Activated CD8-positive, alpha-beta memory T cell treated with anti-CD3 and anti-CD28 coated beads, Interleukin-2, amount 50 U/mL, for 1 hour (primary cell): ENCODE measurements at regions not wholly inside any gene's neighbourhood (a gene's known extent, or its start where the extent isn't known, plus 50 kb on each side); places are given as distances from the start of the nearest gene placed in this dataset.

ENCODE experiments used
- DNase-seq: peaks from one replicate; pipeline ENCODE4 v3.0.0-alpha.2; 2020; ENCODE audit errors: extremely low read depth

DNA sequence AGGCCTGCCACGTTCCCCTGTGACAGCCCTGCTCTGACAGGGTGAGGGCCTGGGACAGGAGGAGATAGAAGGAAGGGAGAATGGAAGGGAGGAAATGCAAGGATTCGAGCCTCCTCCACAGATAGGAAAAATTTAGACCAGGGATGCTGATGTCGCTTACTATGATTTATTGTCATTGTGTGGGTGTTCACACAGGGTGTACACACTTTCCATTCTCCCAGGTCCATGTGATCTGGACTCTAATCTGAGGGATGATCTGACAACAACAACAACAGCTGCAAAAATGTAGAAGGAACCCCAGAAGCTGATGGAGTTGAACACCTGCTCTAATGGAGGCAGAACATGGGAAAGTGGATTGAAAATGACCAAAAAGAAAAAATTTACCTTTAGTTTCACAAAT is 231.7 kb upstream of the TNP1 start:
- DNase-seq = no peak

DNA sequence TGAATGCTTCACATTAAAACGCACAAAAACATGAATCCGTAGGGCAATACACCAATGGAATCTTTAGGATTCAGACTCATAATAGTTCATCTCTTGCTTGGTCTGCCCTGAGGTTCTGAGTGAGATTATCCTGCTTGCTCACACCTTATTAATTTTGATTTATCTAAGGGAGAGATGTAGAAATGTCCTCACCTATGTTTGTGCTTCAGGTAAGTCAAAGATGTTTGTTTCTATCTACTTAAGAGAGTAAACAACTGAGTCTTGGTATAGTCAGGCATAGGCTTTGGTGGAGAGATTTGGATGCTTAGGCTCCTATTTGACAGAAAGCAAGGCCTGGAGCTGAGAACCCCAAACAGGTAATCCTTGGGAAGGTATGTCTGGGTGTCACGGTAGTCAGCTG is 231.0 kb upstream of the TNP1 start:
- DNase-seq = no peak

DNA sequence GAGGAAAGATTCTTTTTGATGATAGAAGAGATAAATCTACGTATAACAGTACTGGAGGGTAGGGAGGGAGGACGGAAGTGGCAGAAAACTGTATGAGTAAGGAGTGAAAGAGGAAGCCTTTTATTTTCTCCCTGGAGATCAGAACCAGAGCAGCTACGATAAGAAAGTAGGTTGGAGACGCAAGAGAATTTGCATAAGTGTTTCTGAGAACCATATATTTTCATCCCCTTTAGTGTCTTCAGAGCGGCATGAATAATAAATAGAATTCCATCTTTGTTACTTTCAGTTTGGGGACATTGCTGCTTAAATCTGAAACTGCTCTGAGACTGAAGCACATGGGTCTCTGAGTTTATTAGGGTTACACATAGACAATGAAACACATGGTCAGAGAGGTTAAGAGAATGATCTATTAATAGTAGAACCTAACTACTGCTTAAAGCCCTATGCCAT is 230.2 kb upstream of the TNP1 start:
- no peak for DNase-seq

DNA sequence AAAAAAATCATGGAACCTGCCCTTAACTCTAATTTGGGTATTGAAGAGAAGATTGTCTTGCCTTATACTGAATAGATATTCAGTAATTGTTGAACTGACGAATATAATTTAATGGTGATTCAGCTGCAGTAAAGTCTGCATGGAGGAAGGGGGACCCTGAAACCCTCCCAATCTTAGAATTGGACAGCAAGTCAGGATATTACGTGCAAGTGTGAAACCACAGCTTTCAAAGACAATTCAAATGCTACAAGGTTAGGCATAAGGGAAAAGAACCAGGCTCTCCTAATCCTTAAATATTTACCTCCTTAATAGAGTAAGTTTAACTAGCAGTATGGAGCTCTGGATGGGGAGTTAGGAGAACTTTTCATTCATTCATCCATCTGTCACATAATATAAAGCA is 226.9 kb upstream of the TNP1 start:
- DNase-seq = no peak

DNA sequence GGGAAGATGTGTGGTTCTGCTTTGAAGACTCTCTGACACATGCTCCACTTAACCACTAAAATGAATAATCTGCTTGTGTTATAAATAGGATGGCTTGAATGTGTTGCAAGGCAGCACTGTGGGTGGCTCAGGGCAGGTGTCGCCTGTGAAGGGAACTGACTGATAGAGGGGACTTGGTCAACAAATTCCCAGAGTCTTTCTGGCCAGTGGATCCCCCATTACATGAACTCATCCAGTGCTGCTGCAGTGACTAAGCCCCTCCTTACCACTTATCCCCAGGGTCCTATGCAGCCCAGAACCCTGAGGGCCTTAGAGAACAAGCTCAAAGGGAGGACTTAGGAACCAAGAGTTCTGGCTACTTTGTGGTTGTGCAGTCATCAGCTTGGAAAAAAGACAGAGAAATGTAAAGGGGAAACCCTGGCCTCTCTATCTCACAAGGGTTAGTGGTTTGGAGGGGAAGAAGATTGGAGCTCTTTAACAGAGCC is 226.2 kb upstream of the TNP1 start:
- no peak for DNase-seq

DNA sequence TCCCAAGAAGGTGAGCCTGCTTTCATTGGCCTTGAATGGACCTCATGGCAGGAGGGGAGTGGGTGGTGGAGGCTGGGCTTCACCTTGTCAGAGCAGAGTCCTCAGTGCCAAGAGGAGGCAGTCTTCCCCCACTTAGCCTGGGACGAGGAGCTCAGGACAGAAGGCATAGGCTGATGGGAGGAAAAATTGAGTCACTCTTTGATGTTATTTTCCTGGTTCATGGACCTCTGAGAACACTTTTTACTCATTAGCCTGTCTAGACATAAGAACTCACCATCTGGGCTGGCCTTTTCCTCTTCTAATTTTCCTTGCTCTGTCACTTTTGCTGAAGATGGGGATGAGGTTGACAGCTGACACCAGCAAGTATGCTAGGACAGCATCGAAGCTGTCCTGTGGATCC is 225.7 kb upstream of the TNP1 start:
- DNase-seq = no peak

DNA sequence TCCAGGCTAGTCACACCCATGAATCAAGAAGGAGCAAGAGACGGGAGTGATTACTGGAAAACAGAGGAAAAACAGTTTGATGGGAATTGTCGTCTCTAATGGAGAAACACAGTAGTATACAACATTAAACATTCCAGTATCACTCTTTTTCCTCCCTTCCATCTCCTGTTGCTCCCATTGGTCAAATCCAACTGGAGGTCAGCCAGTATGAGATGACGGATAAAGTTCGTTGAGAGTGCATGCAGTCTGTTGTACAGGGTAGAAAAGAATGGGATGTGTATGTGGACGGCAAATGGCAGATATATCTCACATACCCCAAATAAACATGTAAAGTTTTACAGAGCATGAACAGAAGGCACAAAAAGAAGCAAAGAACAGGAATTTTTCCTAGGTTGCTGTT is 221.9 kb upstream of the TNP1 start:
- DNase-seq = no peak

DNA sequence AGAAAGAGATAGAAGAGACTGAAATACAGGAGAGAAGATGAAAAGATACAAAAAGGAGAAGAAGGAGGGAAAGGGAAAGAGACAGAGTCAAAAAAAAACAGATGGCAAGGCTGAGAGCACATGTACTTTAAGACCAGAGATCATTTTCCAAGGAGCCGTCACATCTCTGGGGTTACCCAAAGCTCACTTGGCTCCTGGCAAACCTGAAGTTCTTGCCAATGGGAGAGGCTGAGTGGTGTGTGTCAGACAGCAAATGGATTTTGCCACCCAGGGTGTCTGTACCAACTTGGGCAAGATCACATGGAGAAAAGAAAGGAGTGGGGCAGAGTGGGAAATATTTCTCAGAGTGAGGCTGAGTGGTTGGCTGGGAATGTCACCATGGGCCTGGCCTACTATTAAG is 219.3 kb upstream of the TNP1 start:
- DNase-seq = no peak

DNA sequence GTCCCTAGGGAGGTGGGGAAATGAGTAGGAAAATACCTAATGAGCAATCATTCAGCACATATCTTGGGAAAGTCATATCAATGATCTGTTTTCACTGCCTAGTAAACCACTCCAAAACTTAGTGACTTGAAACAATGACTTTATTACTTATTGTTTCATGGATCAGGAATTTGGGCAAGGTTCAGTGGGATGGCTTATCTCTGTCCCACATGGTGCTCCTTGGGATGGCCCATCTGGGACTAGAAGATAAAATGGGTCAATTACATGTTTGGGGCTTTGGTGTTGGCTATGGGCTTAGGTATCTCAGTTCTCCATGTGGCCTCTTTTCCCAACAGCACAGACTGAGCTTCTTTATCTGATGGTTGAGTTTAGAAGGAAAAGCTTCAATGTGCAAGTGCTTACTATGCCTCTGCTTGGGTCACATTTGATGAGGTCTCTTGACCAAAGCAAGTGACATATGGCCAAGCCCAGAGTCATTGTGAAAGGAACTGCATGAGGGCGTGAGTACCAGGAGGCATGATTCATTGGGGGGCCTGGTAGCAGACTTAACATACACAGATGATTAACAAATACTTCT is 218.1 kb upstream of the TNP1 start:
- no peak for DNase-seq

DNA sequence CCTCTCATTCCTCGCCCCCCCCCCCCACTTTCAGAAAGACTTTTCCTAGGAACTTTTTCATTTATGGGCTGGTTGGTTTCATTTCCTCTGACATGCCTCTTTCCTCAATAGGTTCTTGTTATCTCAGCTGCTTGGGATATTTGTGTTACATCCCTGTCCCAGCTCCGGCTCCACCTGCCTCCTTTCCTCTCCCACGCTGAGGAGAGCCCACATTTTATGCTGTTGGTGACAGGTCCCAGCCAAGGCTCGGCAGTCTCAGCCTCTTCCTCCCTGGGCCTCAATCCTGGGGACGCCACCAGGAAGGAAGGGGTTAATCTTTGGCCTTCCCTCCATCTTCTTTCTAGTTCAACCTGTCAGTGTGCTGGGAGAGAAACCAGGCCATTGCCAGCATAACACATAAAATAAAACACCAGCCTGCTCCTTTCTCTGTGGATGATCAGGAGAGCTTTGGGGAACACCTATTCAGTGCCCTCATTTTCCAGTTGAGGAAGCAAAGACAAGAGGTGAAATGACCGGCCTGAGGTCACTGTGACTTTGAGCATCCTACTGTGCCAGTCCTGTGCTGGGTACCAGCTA is 216.9 kb upstream of the TNP1 start:
- no peak for DNase-seq

DNA sequence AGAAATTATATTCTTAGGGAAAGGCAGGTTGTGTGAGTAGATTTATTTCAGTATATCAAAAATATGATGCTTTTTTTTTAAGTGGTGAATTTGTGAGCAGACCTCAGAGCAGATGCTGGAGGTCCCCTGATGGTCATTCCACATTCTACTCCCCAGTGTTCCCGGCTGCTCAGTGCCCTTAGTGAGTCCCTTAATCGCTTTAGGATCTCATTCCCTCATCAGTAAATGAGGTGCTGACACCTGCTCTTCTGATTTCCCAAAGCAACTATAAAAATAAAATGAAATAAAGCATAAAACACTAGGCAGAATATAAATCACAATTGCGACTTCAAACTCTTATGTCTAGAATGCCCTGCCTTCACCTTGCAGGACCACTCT is 216.2 kb upstream of the TNP1 start:
- no peak for DNase-seq

DNA sequence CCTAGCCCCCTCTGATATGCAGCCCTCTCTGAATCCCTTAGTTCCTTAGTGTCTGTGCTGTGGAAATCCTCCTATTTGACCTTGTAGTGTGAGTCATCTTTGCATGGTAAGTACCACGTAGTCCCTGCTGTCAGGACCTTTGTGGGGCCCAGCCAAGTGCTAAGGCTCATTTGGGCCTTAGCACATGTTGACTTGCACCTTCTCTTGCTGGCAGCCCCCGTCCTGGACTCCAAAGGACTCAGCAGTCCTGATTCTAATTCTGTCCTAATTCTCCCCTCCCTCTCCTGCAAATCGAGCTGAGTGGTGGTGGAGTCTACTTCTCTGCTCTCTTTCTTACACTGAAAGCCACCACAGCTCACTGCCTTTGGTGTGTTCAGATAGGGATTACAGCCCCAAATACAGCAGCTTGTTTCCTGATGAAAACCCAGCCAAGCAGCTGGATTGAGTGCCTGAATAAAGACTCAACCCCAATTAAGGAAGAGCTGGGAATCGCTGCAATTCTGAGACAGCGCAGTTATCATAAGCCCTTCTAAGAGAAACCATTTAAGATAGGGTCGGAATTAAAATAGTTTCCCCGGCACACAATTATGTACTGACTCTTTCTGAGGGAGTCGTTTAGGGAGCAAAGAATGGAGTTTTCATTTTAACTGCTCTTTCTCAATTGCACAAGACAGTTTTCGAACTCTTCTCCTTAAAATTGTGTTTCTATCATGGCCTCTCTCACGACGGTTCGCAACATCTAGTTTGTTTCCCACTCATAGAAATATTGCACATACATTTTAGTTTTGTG is 215.6 kb upstream of the TNP1 start:
- DNase-seq = no peak

DNA sequence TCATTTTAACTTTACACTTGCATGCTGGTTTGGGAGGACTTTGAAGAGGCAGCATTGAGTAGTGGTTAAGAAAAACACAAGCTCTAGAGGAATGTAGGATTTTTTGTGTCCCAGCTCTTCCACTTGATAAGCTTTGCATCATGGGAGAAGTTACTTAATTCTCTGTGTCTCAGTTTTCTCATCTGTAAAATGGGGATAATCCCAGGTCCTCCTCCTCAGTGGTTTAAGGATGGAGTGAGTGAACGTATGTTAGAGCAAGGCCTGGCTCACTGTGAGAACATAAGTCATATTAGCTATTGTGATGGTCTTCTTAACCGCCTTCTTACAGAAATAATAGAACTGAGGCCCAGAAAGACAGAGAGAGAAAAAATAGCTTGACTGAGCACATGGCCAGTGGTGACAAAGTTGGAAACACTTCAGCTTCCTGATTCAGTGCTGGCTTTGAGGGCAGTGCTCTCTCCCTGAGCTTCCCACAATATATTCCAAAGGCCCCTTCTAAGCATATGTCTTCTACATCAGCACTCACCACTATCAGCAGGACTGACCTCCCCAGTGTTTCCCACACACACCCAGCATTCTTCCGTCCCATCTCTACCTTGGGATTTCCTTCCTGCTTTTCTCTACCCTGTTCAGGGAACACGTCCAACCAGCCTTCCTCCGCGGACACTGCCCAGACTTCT is 214.9 kb upstream of the TNP1 start:
- no peak for DNase-seq

DNA sequence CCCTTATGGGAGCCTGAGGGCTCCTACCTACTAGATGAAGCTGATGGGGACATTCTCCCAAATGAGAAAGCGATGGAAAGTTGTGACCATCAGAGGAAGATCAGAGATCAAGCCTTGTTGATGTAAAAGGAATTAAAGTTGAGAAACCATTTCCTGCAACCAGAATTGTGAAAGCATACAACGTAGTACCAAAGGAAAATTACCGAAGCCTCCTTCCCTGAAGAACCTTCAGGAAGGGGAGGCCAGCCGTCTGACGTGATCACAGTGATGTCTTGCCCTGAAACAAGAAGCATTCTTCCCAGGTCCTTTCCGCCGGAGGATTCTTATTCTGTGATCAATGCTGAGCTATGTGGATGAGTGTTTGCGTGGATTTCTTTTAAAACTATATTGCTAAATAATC is 211.6 kb upstream of the TNP1 start:
- DNase-seq = no peak

DNA sequence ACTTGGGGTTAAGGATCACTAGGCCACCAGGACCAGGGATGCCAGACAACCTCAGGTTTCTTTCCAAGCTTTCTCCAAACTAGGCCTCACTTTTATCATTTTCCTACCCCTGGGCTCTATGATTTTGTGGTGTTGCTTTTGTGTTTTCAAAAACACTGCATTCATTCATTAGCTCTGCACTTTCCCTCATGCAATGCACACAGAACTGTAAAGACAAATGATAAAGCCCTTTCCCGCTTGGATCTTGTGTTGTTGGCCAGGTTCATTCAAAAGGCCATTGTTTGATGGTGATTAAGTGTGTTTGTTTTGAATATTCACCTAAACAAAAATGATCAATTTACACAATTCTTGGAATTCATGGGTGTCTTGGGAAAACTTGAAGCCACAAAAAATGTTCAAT is 210.7 kb upstream of the TNP1 start:
- no peak for DNase-seq

DNA sequence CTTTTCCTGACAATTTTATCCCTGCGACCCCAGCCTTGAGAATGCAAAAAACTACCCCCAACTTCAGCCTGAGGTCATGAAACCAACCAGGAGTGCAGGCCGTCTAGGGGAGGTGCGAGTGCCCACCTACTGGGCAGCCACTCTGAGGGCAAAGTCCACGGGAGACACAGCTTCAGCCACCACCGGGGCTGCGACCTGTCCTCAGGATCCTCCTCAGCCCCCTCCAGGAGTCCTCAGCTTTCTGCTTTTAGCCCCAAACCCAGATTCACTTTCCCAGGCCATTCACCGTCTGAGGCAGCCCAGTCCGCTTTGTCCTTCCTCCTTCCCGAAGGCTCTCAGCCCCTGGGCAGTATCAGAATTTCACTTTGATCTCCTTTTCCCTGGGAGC is 210.2 kb upstream of the TNP1 start:
- DNase-seq = no peak

DNA sequence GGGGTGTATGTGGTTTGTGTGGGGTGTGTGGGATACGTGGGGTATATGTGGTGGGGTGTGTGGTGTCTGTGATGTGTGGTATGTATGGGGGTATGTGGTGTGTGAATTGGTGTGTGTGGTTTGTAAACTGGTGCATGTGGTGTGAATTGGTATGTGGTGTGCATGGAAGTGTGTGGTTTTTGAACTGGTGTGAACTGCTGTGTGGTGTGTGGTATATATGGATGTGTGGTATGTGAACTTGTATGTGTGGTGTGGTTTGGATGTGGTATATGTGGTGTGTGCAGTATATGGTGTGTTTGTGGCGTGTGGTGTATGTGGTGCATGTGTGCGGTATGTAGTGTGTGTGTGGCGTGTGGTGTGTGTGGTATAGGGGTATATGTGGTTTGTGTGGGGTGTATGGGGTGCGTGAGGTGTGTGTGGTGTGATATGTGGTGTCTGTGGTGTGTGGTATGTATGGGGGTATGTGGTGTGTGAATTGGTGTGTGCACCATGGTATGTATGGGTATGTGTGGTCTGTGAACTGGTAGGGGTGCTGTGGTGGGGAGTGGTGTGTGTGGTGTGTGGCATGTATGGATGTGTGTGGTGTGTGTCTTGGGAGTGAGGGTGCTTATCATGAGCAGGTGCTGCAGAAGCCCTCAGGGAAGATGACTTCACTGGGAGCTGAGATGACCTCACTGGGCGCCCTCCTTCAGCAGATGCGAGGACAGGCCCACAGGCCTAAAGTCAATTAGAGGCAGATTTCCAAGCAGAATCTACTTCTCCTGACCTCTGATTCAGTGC is 209.6 kb upstream of the TNP1 start:
- no peak for DNase-seq

DNA sequence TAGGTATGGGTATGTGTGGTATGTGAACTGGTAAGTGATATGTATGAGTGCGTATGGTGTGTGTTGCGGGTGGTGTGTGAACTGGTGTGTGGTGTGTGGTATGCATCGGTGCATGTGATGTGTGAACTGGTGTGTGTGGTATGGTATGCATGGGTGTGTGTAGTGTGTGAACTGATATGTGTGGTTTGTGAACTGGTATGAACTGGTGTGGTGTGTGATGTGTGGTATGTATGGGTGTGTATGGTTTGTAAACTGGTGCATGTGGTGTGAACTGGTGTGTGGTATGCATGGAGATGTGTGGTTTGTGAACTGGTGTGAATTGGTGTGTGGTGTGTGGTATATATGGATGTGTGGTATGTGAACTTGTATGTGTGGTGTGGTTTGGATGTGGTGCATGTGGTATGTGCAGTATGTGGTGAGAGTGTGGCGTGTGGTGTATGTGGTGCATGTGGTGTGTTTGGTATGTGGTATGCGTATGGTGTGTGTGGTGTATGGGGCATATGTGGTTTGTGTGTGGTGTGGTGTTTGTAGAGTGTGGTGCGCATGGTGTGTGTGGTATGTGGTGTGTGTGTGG is 208.9 kb upstream of the TNP1 start:
- DNase-seq = no peak

DNA sequence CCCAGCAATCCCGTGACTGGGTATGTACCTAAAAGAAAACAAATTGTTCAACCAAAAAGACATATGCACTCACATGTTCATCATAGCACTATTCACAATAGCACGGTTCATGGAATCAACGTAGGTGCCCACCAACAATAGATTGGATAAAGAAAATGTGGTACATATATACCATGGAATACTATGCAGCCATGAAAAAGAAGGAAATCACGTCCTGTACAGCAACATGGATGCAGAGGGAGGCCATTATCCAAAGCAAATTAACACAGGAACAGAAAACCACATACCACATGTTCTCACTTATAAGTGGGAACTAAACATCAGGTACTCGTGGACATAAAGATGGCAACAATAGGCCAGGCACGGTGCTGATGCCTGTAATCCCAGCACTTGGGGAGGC is 207.9 kb upstream of the TNP1 start:
- DNase-seq = no peak

DNA sequence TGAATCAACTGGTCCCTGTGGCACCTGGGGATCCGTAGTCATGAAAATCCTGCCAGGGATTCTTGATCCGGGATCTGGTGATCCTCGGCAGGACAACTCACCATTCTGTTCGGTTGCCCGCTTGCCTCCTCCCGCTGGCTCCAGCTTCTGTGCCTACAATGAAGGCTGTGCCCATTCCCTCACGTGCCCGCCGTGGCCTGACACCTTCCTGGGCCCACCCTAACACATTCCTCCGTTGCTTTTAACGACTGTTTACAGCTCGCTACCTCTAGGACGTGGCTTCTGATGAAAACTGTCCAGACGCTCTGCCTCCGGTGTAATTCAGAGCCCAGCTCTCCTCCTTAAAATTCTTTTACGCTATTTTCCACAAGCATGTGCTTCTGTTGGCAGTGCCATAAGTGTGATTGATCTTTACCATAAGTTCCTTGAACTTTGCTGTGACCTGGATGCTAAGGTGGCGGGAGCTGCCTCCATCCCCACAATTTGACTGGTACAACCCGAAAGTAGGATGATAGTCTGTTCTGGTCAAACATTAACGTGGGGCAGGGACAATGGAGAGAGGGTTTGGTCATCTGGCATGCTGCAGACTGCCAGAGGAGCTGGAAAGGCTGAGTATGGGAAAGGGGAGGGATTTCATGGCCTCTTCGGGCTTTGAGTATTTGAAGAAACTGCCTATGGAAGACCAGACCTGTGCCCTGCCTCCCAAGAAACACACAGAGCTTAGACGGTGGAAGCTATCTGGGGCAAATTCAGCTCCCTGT is 206.8 kb upstream of the TNP1 start:
- DNase-seq = no peak
